Left lung (tissue), 4 donors: ENCODE measurements at regions not wholly inside any gene's neighbourhood (a gene's known extent, or its start where the extent isn't known, plus 50 kb on each side); places are given as distances from the start of the nearest gene placed in this dataset.
"Not testable (repeated sequence)": the region's sequence is repeated elsewhere in the genome, so short reads cannot be mapped to it uniquely, and the experiment has no call there.

ENCODE experiments used
- ATAC-seq: fragments of 200-7000 bp; cut with Tn5 transposase; one replicate; pipeline ENCODE4 v1.9.1; 2020; ENCODE audit warnings: moderate library complexity
- DNase-seq, 4 donors: peaks; one replicate each; pipeline ENCODE4 v3.0.0-alpha.2; 2013 to 2020
- H3K27ac ChIP-seq, 2 donors: fragments of 200-600 bp; sonication (generic) in 1 of 2; one replicate each; pipeline versions ENCODE4 v1.5.0 to v1.8.0; 2020 to 2021
- H3K27me3 ChIP-seq, 2 donors: fragments of 200-600 bp; sonication (generic) in 1 of 2; one replicate each; pipeline versions ENCODE4 v1.5.0 to v1.8.0; 2020 to 2021
- H3K36me3 ChIP-seq, 2 donors: fragments of 200-600 bp; sonication (generic) in 1 of 2; one replicate each; pipeline versions ENCODE4 v1.5.0 to v1.8.0; 2020 to 2021
- H3K4me1 ChIP-seq, 2 donors: fragments of 200-600 bp; one replicate each; pipeline ENCODE4 v1.8.0; 2021
- H3K4me3 ChIP-seq, 2 donors: fragments of 200-600 bp; sonication (generic) in 1 of 2; one replicate each; pipeline versions ENCODE4 v1.5.0 to v1.8.0; 2020 to 2021; ENCODE audit warnings: mild to moderate bottlenecking in 1 of 2
- H3K9me3 ChIP-seq, 2 donors: fragments of 200-600 bp; sonication (generic) in 1 of 2; one replicate each; pipeline versions ENCODE4 v1.5.0 to v1.8.0; 2020 to 2021
- intact Hi-C, 2 donors: fragments of 100-400 bp; cut with DNase I; formaldehyde crosslinking; loops; one replicate each; pipeline versions ENCODE4 v1.11.2 to v1.14.2; 2022
- TF ChIP-seq, protein P1 (sequence below), 2 donors: fragments of 200-600 bp; sonication (generic) in 1 of 2; IDR thresholded peaks; one replicate each; pipeline versions ENCODE4 v1.5.0 to v1.8.0; 2021; ENCODE audit warnings: antibody characterized with exemption in 2 of 2
- donor health status: DM: no; HTN: yes; CAD: no.
- donor health status: DM: no; HTN: no; CAD: no.

DNA sequence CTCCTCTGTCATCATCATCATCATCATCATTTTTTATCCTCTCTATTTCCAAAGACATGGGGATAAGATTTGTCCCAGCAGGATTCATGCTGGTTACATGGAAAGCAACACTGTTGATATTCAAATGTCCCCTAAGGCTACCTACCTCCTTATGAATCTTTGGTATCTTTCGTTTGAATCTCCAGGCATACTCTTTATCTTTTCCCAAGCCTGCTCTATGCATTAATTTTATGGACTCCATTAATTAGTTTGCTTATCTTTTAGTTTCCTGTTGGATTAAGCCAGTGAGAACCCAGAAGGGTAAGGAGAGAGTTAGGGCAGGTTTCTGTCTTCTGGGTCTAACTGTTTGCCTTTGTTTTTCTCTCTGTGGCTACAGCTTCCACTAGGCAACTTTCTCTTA is 129.6 kb upstream of the GOT2 start:
- ATAC-seq (no peak), DNase-seq (no peak)
- H3K27me3 ChIP-seq: no peaks in the 10 kb centered on the region
- H3K4me3 ChIP-seq: no peak overlapping the region
- intact Hi-C loops: no loop called here
- no peaks in the 10 kb centered on the region for H3K4me1 ChIP-seq
- TF ChIP-seq, protein P1, sequence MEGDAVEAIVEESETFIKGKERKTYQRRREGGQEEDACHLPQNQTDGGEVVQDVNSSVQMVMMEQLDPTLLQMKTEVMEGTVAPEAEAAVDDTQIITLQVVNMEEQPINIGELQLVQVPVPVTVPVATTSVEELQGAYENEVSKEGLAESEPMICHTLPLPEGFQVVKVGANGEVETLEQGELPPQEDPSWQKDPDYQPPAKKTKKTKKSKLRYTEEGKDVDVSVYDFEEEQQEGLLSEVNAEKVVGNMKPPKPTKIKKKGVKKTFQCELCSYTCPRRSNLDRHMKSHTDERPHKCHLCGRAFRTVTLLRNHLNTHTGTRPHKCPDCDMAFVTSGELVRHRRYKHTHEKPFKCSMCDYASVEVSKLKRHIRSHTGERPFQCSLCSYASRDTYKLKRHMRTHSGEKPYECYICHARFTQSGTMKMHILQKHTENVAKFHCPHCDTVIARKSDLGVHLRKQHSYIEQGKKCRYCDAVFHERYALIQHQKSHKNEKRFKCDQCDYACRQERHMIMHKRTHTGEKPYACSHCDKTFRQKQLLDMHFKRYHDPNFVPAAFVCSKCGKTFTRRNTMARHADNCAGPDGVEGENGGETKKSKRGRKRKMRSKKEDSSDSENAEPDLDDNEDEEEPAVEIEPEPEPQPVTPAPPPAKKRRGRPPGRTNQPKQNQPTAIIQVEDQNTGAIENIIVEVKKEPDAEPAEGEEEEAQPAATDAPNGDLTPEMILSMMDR (IDR thresholded peaks at IDR 0.05): no peak
- no peaks in the 10 kb centered on the region for H3K36me3 ChIP-seq
- no peaks in the 10 kb centered on the region for H3K9me3 ChIP-seq
- no peak overlapping the region for H3K27ac ChIP-seq

DNA sequence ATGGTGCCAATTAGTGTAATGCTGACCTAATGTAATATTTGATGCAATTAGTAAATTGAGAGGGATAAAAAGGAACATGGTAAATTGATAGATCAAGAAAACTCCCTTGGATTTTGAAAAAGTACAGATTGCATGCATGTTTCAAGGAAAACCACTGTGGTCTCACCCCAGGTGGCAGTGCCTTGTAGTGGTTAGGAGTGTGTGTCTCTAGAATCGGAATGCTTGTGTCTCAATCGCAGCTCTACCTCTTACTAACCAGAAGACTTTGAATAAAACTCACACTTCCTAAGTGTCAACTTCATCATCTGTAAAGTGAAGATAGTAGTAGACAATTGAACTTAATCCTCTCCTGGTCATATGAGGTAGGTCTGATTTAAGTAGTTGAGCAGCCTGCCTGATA is 128.9 kb upstream of the GOT2 start:
- intact Hi-C loops: no loop called here
- no peak for DNase-seq
- TF ChIP-seq, protein P1 (IDR thresholded peaks at IDR 0.05): no peak

DNA sequence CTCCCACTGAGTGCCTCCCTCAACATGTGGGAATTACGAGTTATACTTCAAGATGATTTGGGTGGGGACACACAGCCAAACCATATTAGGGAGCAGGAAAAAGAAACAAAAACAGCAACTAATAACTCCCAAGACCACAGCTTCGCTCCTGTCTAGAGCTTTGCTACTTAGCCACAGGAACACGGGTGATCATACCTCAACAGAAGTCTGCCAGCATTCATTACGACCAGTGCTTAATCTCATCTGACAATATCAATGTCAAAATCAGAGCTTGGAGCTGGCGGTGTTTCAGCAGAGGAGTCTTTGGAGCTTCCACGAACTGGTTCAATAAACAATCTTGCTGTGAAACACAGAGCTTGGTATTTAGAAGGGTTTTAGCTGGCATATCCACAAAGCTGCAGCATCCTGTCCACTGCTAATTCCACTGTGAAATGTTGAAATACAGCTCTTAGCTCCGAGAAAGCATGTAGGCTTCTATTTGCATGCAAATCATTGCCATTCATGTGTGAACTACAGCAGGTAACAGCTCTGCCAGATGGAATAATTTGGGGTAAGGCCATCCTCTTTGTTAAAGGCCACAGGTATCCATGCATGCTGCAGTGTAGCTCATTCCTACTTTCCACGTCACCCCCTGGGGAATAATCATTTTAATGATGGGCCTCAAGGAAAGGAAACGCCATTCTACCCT is 128.4 kb upstream of the GOT2 start:
- no peaks in the 10 kb centered on the region for H3K36me3 ChIP-seq
- H3K27me3 ChIP-seq: no peaks in the 10 kb centered on the region
- no peak overlapping the region for H3K27ac ChIP-seq
- TF ChIP-seq, protein P1 (IDR thresholded peaks at IDR 0.05): no peak
- DNase-seq (no peak), ATAC-seq (no peak)
- intact Hi-C loops: no loop called here
- no peak overlapping the region for H3K4me3 ChIP-seq
- H3K4me1 ChIP-seq: no peaks in the 10 kb centered on the region
- peaks cover 0 to 4% of the 10 kb centered on the region in 2 donors for H3K9me3 ChIP-seq

More for the DNA sequence above, 128.9 kb upstream of the GOT2 start:
- Histone ChIP-seq H3K4me3 (no peak overlapping the region), H3K36me3 (no peaks in the 10 kb centered on the region), H3K27me3 (no peaks in the 10 kb centered on the region), H3K4me1 (no peaks in the 10 kb centered on the region), H3K9me3 (peaks cover 0 to 4% of the 10 kb centered on the region in 2 donors), H3K27ac (no peak overlapping the region)
- ATAC-seq: no peak

DNA sequence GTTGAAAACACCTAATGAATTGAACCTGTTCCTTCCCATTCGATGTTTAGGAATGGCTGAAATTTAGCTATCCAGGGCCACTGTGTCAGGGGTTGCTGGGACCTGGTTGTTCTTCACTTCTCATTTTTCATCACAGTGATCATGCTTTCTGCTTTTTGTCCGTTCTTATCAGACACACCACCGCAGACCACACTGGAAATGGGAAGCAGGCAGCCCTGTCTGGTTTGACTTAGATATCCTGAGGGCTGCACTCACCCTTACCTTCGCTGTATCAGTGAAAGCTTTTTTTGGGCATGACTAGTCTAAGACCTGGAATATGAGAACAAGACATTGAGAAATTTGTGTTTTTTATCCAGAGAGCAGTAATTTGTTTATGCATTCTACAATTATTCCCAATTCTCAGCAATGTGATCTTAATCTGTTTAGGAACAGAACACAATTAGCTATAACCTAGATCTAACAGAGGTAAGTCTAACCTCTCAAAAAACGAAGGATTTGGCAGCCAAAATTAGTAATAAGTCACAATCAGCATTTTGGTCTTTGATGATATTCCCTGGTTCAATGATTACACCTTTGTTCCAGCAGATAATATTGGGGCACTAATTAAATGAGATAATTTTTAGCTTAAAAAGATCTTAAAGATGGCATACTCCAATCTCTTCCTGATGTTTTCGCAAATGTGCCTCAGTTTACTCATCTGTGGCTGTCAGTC is 126.0 kb upstream of the GOT2 start:
- TF ChIP-seq, protein P1 (IDR thresholded peaks at IDR 0.05): no peak
- no peak for ATAC-seq
- Histone ChIP-seq H3K4me3 (no peak overlapping the region), H3K27ac (no peak overlapping the region), H3K36me3 (no peaks in the 10 kb centered on the region), H3K4me1 (no peaks in the 10 kb centered on the region), H3K9me3 (peaks cover 0 to 4% of the 10 kb centered on the region in 2 donors), H3K27me3 (no peaks in the 10 kb centered on the region)
- intact Hi-C loops: no loop called here
- no peak for DNase-seq

DNA sequence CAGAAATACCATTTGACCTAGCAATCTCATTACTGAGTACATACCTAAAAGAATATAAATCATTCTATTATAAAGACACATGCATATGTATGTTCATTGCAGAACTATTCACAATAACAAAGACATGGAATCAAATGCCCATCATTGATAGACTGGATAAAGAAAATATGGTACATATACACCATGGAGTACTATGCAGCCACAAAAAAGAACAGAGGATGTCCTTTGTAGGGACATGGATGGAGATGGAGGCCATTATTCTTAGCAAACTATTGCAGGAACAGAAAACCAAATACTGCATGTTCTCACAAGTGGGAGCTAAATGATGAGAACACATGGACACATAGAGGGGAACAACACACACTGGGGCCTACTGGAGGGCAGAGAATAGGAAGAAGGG is 124.5 kb upstream of the GOT2 start:
- H3K36me3 ChIP-seq, DNase-seq, ATAC-seq, H3K4me3 ChIP-seq, H3K27ac ChIP-seq, H3K9me3 ChIP-seq, H3K4me1 ChIP-seq, intact Hi-C loops, H3K27me3 ChIP-seq: not testable (repeated sequence)
